ENCODE measurements at regions not wholly inside any gene's neighbourhood (a gene's known extent, or its start where the extent isn't known, plus 50 kb on each side); places are given as distances from the start of the nearest gene placed in this dataset.
"Not testable (repeated sequence)": the region's sequence is repeated elsewhere in the genome, so short reads cannot be mapped to it uniquely, and the experiment has no call there.

GRCh38 chr14:105713836-105714235, 187.5 kb downstream of the TMEM121 start:
- TF ChIP-seq POLR2A (IDR thresholded peaks at IDR 0.05; ENCODE audit: low read depth, low read length); POLR2AphosphoS5 (IDR thresholded peaks at IDR 0.05; ENCODE audit: low read depth, low read length); TAF1 (IDR thresholded peaks at IDR 0.05; ENCODE audit: borderline replicate concordance, low read depth, low read length): not testable (repeated sequence)
